HepG2 (cell line): ENCODE measurements at regions not wholly inside any gene's neighbourhood (a gene's known extent, or its start where the extent isn't known, plus 50 kb on each side); places are given as distances from the start of the nearest gene placed in this dataset.

Experiments used
- BCL6 ChIP-seq: IDR thresholded peaks from 2 replicates; pipeline ENCODE4 v1.6.1; 2016; ENCODE audit warnings: missing genetic modification reagents, missing compliant biosample characterization
- CEBPG ChIP-seq: IDR thresholded peaks from 2 replicates; pipeline ENCODE4 v1.6.1; 2016
- DNMT3B ChIP-seq: conservative IDR thresholded peaks from 2 replicates; pipeline ENCODE4 v1.6.1; 2016; ENCODE audit warnings: missing biosample characterization, control low read depth
- EED ChIP-seq: sonication (generic); formaldehyde crosslinking; IDR thresholded peaks from 2 replicates; pipeline ENCODE4 v1.5.0; 2020; ENCODE audit warnings: mild to moderate bottlenecking, missing genetic modification reagents
- ELF1 ChIP-seq: sonication (generic); formaldehyde crosslinking; IDR thresholded peaks from 2 replicates; pipeline ENCODE4 v1.4.0; 2020; ENCODE audit warnings: missing genetic modification reagents
- GATA4 ChIP-seq: sonication (generic); IDR thresholded peaks from 2 replicates; pipeline ENCODE4 v1.6.1; 2016; ENCODE audit warnings: antibody characterized with exemption, low read depth, borderline replicate concordance
- KMT2A ChIP-seq: sonication (generic); formaldehyde crosslinking; IDR thresholded peaks from 2 replicates; pipeline ENCODE4 v1.4.0; 2020; ENCODE audit warnings: missing genetic modification reagents
- NR1H2 ChIP-seq: sonication (generic); formaldehyde crosslinking; IDR thresholded peaks from 2 replicates; pipeline ENCODE4 v1.8.1; 2022; ENCODE audit warnings: low read depth, missing genetic modification reagents, borderline replicate concordance
- ONECUT2 ChIP-seq: sonication (generic); formaldehyde crosslinking; IDR thresholded peaks from 2 replicates; pipeline ENCODE4 v1.4.0; 2020; ENCODE audit warnings: missing genetic modification reagents
- SP1 ChIP-seq, 2 experiments: fragments of 450-650 bp in 1 of 2; sonication (generic) in 1 of 2; formaldehyde crosslinking in 1 of 2; IDR thresholded peaks; 2 replicates each; pipeline versions ENCODE4 v1.4.0 to v1.6.1; 2016 to 2020; ENCODE audit warnings: missing genetic modification reagents in 1 of 2
- TBX2 ChIP-seq: sonication (generic); formaldehyde crosslinking; IDR thresholded peaks from 2 replicates; pipeline ENCODE4 v1.5.0; 2020; ENCODE audit warnings: missing genetic modification reagents, mild to moderate bottlenecking, borderline replicate concordance
- THAP9 ChIP-seq: sonication (generic); formaldehyde crosslinking; IDR thresholded peaks from 2 replicates; pipeline ENCODE4; 2020; ENCODE audit warnings: missing genetic modification reagents, mild to moderate bottlenecking, borderline replicate concordance
- XBP1 ChIP-seq: sonication (generic); formaldehyde crosslinking; IDR thresholded peaks from 2 replicates; pipeline ENCODE4 v1.5.0; 2020; ENCODE audit warnings: missing genetic modification reagents
- ZBTB4 ChIP-seq: sonication (generic); formaldehyde crosslinking; IDR thresholded peaks from 2 replicates; pipeline ENCODE4 v1.4.0; 2020; ENCODE audit warnings: missing genetic modification reagents, mild to moderate bottlenecking, borderline replicate concordance
- ZFP36L1 ChIP-seq: sonication (generic); formaldehyde crosslinking; IDR thresholded peaks from 2 replicates; pipeline ENCODE4 v1.8.0; 2022; ENCODE audit warnings: mild to moderate bottlenecking, missing genetic modification reagents, moderate library complexity
- ZNF143 ChIP-seq: sonication (generic); formaldehyde crosslinking; IDR thresholded peaks from 2 replicates; pipeline ENCODE4 v1.4.0; 2020; ENCODE audit warnings: missing genetic modification reagents
- ZNF607 ChIP-seq: sonication (generic); formaldehyde crosslinking; IDR thresholded peaks from 2 replicates; pipeline ENCODE4 v1.5.1; 2020; ENCODE audit warnings: missing genetic modification reagents, mild to moderate bottlenecking, borderline replicate concordance
- ZNF749 ChIP-seq: sonication (generic); formaldehyde crosslinking; IDR thresholded peaks from 2 replicates; pipeline ENCODE4 v1.8.0; 2022; ENCODE audit warnings: mild to moderate bottlenecking, missing genetic modification reagents, moderate library complexity, borderline replicate concordance
- ZNF792 ChIP-seq: IDR thresholded peaks from 2 replicates; pipeline ENCODE4 v1.6.1; 2016
- ZSCAN31 ChIP-seq: sonication (generic); formaldehyde crosslinking; IDR thresholded peaks from 2 replicates; pipeline ENCODE4 v1.5.0; 2020; ENCODE audit warnings: low read depth, mild to moderate bottlenecking, missing genetic modification reagents
- TF ChIP-seq, protein P1 (sequence below): sonication (generic); formaldehyde crosslinking; IDR thresholded peaks from 2 replicates; pipeline ENCODE4 v1.9.0; 2022; ENCODE audit warnings: low read depth, missing genetic modification reagents
- TF ChIP-seq, protein P2 (sequence below): IDR thresholded peaks from 2 replicates; pipeline ENCODE4 v1.6.1; 2016; ENCODE audit warnings: missing genetic modification reagents, missing compliant biosample characterization

GRCh38 chr9:129557192-129558036 is 63.5 kb downstream of the C9orf50 start (continued):
- TF ChIP-seq, protein P1, sequence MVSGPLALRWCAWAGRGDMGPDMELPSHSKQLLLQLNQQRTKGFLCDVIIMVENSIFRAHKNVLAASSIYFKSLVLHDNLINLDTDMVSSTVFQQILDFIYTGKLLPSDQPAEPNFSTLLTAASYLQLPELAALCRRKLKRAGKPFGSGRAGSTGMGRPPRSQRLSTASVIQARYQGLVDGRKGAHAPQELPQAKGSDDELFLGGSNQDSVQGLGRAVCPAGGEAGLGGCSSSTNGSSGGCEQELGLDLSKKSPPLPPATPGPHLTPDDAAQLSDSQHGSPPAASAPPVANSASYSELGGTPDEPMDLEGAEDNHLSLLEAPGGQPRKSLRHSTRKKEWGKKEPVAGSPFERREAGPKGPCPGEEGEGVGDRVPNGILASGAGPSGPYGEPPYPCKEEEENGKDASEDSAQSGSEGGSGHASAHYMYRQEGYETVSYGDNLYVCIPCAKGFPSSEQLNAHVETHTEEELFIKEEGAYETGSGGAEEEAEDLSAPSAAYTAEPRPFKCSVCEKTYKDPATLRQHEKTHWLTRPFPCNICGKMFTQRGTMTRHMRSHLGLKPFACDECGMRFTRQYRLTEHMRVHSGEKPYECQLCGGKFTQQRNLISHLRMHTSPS (CRISPR knock-in tag): peak; percentile 100
- TF ChIP-seq ZNF792 (CRISPR knock-in tag): peak; percentile 91
- no peak for TF ChIP-seq ZNF749
- peak; percentile 93 for TF ChIP-seq ZBTB4 (CRISPR knock-in tag)
- TF ChIP-seq ZFP36L1: peak; percentile 35; the same call in 1 of the 2 replicates
- TF ChIP-seq ZSCAN31: peak; percentile 81; the same call in 1 of the 2 replicates
- peak; percentile 79 for TF ChIP-seq THAP9 (CRISPR knock-in tag)
- TF ChIP-seq SP1 (IDR thresholded peaks at IDR 0.05): no peak
- TF ChIP-seq SP1 (CRISPR knock-in tag; IDR thresholded peaks at IDR 0.05): peak; percentile 75
- TF ChIP-seq BCL6 (CRISPR knock-in tag): peak; percentile 90
- TF ChIP-seq GATA4: peak; percentile 80; the same call in 1 of the 2 replicates
- TF ChIP-seq, protein P2, sequence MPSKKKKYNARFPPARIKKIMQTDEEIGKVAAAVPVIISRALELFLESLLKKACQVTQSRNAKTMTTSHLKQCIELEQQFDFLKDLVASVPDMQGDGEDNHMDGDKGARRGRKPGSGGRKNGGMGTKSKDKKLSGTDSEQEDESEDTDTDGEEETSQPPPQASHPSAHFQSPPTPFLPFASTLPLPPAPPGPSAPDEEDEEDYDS: peak; percentile 77
- peak; percentile 66 for TF ChIP-seq CEBPG
- no peak for TF ChIP-seq XBP1
- peak; percentile 62; the same call in 1 of the 2 replicates for TF ChIP-seq ONECUT2 (CRISPR knock-in tag)
- 0 out of 2 replicates have a peak, but pooled peaks have one; percentile 83 for TF ChIP-seq DNMT3B (CRISPR knock-in tag)
- TF ChIP-seq ZNF607: peak; percentile 58; the same call in 1 of the 2 replicates
- peak; percentile 90; the same call in 1 of the 2 replicates for TF ChIP-seq NR1H2
- TF ChIP-seq KMT2A: peak; percentile 45; the same call in 1 of the 2 replicates
- TF ChIP-seq EED: 0 out of 2 replicates have a peak, but pooled peaks have one; percentile 17
- peak; percentile 84 for TF ChIP-seq ELF1 (CRISPR knock-in tag)
- peak; percentile 99 for TF ChIP-seq TBX2 (CRISPR knock-in tag)
- peak; percentile 17; the same call in 1 of the 2 replicates for TF ChIP-seq ZNF143 (CRISPR knock-in tag)
